H1 (cell line): ENCODE measurements at regions not wholly inside any gene's neighbourhood (a gene's known extent, or its start where the extent isn't known, plus 50 kb on each side); places are given as distances from the start of the nearest gene placed in this dataset.

ENCODE experiments used
- CTCF ChIA-PET: fragments of 300-600 bp; sonication (Branson Sonifier 250); formaldehyde crosslinking; loops from one replicate; lab custom pipeline; 2021; ENCODE audit not compliant: partially characterized antibody; lab: Charles Lee
- POLR2A ChIA-PET: fragments of 300-600 bp; sonication (Branson Sonifier 250); formaldehyde crosslinking; loops from one replicate; lab custom pipeline; 2021; ENCODE audit warnings: inconsistent platforms; ENCODE audit not compliant: partially characterized antibody; lab: Charles Lee
- DNase-seq, 2 experiments: peaks; one replicate each; pipeline versions ENCODE4 v3.0.0 to v3.0.0-alpha.2; 2010 to 2022; ENCODE audit warnings: low spot score in 2 of 2, low read depth in 1 of 2, mixed read lengths in 1 of 2
- FAIRE-seq: peaks from 2 replicates; lab custom pipeline; 2011; peaks lifted over from hg19 to GRCh38; lab: Jason Lieb, UNC
- H2AFZ ChIP-seq: 2 replicates; pipeline ENCODE4 v1.8.1; 2012; ENCODE audit warnings: low read length, inconsistent platforms
- H2AK5ac ChIP-seq: 2 replicates; pipeline ENCODE4 v1.6.1; 2013; ENCODE audit warnings: low read depth, low read length
- H2BK120ac ChIP-seq: replicated peaks from 2 replicates; pipeline ENCODE3; 2013; ENCODE audit warnings: low read depth, low read length, inconsistent platforms
- H2BK12ac ChIP-seq: 2 replicates; pipeline ENCODE4 v1.6.1; 2013; ENCODE audit warnings: low read depth, low read length
- H2BK15ac ChIP-seq: 2 replicates; pipeline ENCODE4 v1.6.1; 2013; ENCODE audit warnings: low read length
- H2BK20ac ChIP-seq: 2 replicates; pipeline ENCODE4 v1.6.1; 2013; ENCODE audit warnings: low read length
- H2BK5ac ChIP-seq: 2 replicates; pipeline ENCODE4 v1.6.1; 2013; ENCODE audit warnings: low read depth, low read length
- H3K14ac ChIP-seq: 2 replicates; pipeline ENCODE4 v1.6.1; 2013; ENCODE audit warnings: inconsistent platforms; ENCODE audit not compliant: insufficient read length
- H3K18ac ChIP-seq: 2 replicates; pipeline ENCODE4 v1.6.1; 2013; ENCODE audit warnings: low read length; ENCODE audit errors: extremely low read depth
- H3K23ac ChIP-seq: 2 replicates; pipeline ENCODE4 v1.6.1; 2013; ENCODE audit warnings: inconsistent platforms; ENCODE audit not compliant: insufficient read length
- H3K23me2 ChIP-seq: 2 replicates; pipeline ENCODE4 v1.6.1; 2013; ENCODE audit warnings: low read depth, low read length
- H3K27ac ChIP-seq: 2 replicates; pipeline ENCODE4 v1.6.1; 2011; ENCODE audit warnings: low read depth, low read length, inconsistent platforms
- H3K27me3 ChIP-seq, 4 experiments: replicated peaks in 1 of 4; 1 replicate in 1 of 4; 2 replicates in 3 of 4; pipeline versions ENCODE4 v1.6.1 to v1.8.1; 2011 to 2013; ENCODE audit warnings: low read length in 3 of 4, mild to moderate bottlenecking in 3 of 4, inconsistent platforms in 2 of 4, mixed read lengths in 2 of 4, moderate library complexity in 1 of 4; ENCODE audit not compliant: control insufficient read depth in 3 of 4, insufficient read depth in 3 of 4; ENCODE audit errors: extremely low read depth in 1 of 4
- H3K36me3 ChIP-seq, 4 experiments: 2 replicates each; pipeline versions ENCODE4 v1.6.1 to v1.8.1; 2011 to 2013; ENCODE audit warnings: mild to moderate bottlenecking in 4 of 4, low read length in 3 of 4, moderate library complexity in 2 of 4, control low read depth in 1 of 4, inconsistent platforms in 1 of 4; ENCODE audit not compliant: insufficient read depth in 4 of 4, control insufficient read depth in 2 of 4
- H3K4ac ChIP-seq: replicated peaks from 2 replicates; pipeline ENCODE3; 2013; ENCODE audit warnings: low read length, low read depth, mixed read lengths, inconsistent platforms; ENCODE audit not compliant: insufficient read length
- H3K4me1 ChIP-seq, 4 experiments: replicated peaks in 1 of 4; 1 replicate in 1 of 4; 2 replicates in 3 of 4; pipeline versions ENCODE4 v1.6.1 to v1.8.1; 2011 to 2013; ENCODE audit warnings: low read length in 3 of 4, inconsistent platforms in 2 of 4, mixed read lengths in 1 of 4; ENCODE audit not compliant: insufficient read depth in 4 of 4, control insufficient read depth in 3 of 4
- H3K4me2 ChIP-seq, 2 experiments: 2 replicates each; pipeline versions ENCODE4 v1.6.1 to v1.8.1; 2011 to 2013; ENCODE audit warnings: low read depth in 2 of 2, low read length in 2 of 2, control low read depth in 1 of 2, inconsistent platforms in 1 of 2, mild to moderate bottlenecking in 1 of 2; ENCODE audit not compliant: insufficient read depth in 1 of 2
- H3K4me3 ChIP-seq, 4 experiments: fragments of 200-600, 300-600 bp in 1 of 4; sonication (generic), shearing (Covaris generic), sonication (Bioruptor Twin) in 1 of 4; 2 replicates each; pipeline versions ENCODE4 v1.5.1 to v1.8.1; 2011 to 2016; ENCODE audit warnings: low read length in 4 of 4, low read depth in 3 of 4, control low read depth in 2 of 4, inconsistent platforms in 2 of 4, mild to moderate bottlenecking in 2 of 4, mixed read lengths in 1 of 4, moderate library complexity in 1 of 4; ENCODE audit not compliant: insufficient read depth in 2 of 4; ENCODE audit errors: extremely low read depth in 1 of 4
- H3K56ac ChIP-seq: replicated peaks from 2 replicates; pipeline ENCODE3; 2013; ENCODE audit warnings: low read depth, mild to moderate bottlenecking, mixed read lengths, low read length, inconsistent platforms; ENCODE audit not compliant: insufficient read length
- H3K79me1 ChIP-seq: 2 replicates; pipeline ENCODE4 v1.6.1; 2013; ENCODE audit warnings: low read depth, low read length, control low read depth
- H3K79me2 ChIP-seq, 2 experiments: 2 replicates each; pipeline versions ENCODE4 v1.6.1 to v1.8.1; 2012 to 2013; ENCODE audit warnings: low read length in 2 of 2, mild to moderate bottlenecking in 2 of 2, inconsistent platforms in 1 of 2; ENCODE audit not compliant: insufficient read depth in 2 of 2, control insufficient read depth in 1 of 2
- H3K9ac ChIP-seq, 4 experiments: replicated peaks in 1 of 4; 1 replicate in 1 of 4; 2 replicates in 3 of 4; pipeline versions ENCODE4 v1.6.1 to v1.8.1; 2011 to 2013; ENCODE audit warnings: low read depth in 3 of 4, low read length in 3 of 4, control low read depth in 2 of 4, mild to moderate bottlenecking in 2 of 4, moderate library complexity in 2 of 4, inconsistent platforms in 1 of 4; ENCODE audit errors: extremely low read depth in 1 of 4
- H3K9me3 ChIP-seq, 2 experiments: 2 replicates each; pipeline versions ENCODE4 v1.6.1 to v1.8.1; 2012 to 2013; ENCODE audit warnings: mild to moderate bottlenecking in 2 of 2, moderate library complexity in 2 of 2, control low read depth in 1 of 2, inconsistent platforms in 1 of 2, low read depth in 1 of 2, low read length in 1 of 2, mixed read lengths in 1 of 2; ENCODE audit not compliant: insufficient read depth in 2 of 2
- H4K20me1 ChIP-seq, 2 experiments: replicated peaks in 1 of 2; 2 replicates each; pipeline versions ENCODE3 to v1.8.1; 2011 to 2013; ENCODE audit warnings: inconsistent platforms in 2 of 2, low read length in 2 of 2, mild to moderate bottlenecking in 1 of 2; ENCODE audit not compliant: insufficient read depth in 2 of 2, control insufficient read depth in 1 of 2
- H4K5ac ChIP-seq: 2 replicates; pipeline ENCODE4 v1.6.1; 2013; ENCODE audit warnings: low read length, low read depth, mixed read lengths, inconsistent platforms; ENCODE audit not compliant: insufficient read length
- H4K8ac ChIP-seq: 2 replicates; pipeline ENCODE4 v1.8.0; 2013; ENCODE audit warnings: mild to moderate bottlenecking, moderate library complexity, low read length, inconsistent platforms; ENCODE audit not compliant: insufficient read depth; ENCODE audit errors: extremely low read depth
- H4K91ac ChIP-seq: replicated peaks from 2 replicates; pipeline ENCODE3; 2013; ENCODE audit warnings: low read length, mixed read lengths, inconsistent platforms; ENCODE audit not compliant: insufficient read length
- BRCA1 ChIP-seq: IDR thresholded peaks from 2 replicates; pipeline ENCODE4 v1.6.1; 2012; ENCODE audit warnings: low read depth, low read length, improper control_type of control experiment
- CHD1 ChIP-seq: IDR thresholded peaks from 2 replicates; pipeline ENCODE4 v1.6.1; 2012; ENCODE audit warnings: low read depth, low read length, improper control_type of control experiment
- RBBP5 ChIP-seq: IDR thresholded peaks from 2 replicates; pipeline ENCODE4 v1.7.1; 2012; ENCODE audit warnings: low read depth, mild to moderate bottlenecking, inconsistent platforms, low read length, moderate library complexity, borderline replicate concordance
- TCF12 ChIP-seq: IDR thresholded peaks from 2 replicates; pipeline ENCODE4 v1.6.1; 2011; ENCODE audit warnings: low read depth, mild to moderate bottlenecking, low read length
- WGBS, 2 experiments: shearing (Covaris generic) in 1 of 2; methylation state at CpG; one replicate each; pipeline versions ENCODE4 v1.1.6 to v1.1.7; 2013 to 2015; ENCODE audit warnings: low lambda C conversion rate in 2 of 2, mixed read lengths in 2 of 2, inconsistent platforms in 1 of 2, low coverage in 1 of 2, missing lambda C conversion rate in 1 of 2; ENCODE audit not compliant: insufficient replicate concordance in 2 of 2, insufficient coverage in 1 of 2, insufficient read length in 1 of 2; ENCODE audit errors: extremely low coverage in 1 of 2, missing lambda C conversion rate in 1 of 2; 5-methylcytosine and 5-hydroxymethylcytosine counted together
- TF ChIP-seq, protein P1 (sequence below), 3 experiments: IDR thresholded peaks; 1 replicate in 2 of 3; 2 replicates in 1 of 3; pipeline versions ENCODE4 v1.5.1 to v1.6.1; 2011; ENCODE audit warnings: low read length in 3 of 3, mild to moderate bottlenecking in 3 of 3, inconsistent platforms in 2 of 3, low read depth in 1 of 3, moderate library complexity in 1 of 3; ENCODE audit not compliant: insufficient read depth in 1 of 3; ENCODE audit errors: control extremely low read depth in 1 of 3

DNA sequence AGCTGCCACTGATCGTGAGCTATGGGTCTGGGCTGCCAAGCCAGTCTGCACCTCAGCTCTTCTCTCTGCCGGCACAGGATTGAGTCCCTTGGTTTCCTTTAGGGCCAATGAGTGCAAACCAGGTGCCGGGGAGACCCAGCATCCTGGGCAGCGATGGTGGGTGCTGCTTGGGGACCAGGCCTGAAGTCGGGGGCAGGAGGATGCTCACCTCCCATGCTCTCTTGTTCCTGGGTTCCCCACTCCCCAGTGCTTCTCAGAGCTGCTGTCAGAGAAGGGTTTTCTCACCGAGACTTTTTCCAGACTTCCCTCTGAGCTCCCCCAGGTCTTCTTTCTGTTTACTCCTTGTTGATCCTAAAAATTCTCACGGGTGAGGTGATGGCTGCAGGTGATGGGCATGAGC is 61.2 kb downstream of the IRX1 start:
- H3K27me3 ChIP-seq, result no peaks in the 10 kb centered on the region
- H3K4me3 ChIP-seq, result no peak overlapping the region
- no peak overlapping the region for H3K23ac ChIP-seq
- H3K36me3 ChIP-seq, result no peaks in the 10 kb centered on the region
- H2BK5ac ChIP-seq, result no peak overlapping the region
- no peak overlapping the region for H4K8ac ChIP-seq
- no peaks in the 10 kb centered on the region for H3K79me1 ChIP-seq
- H3K56ac ChIP-seq, result no peak overlapping the region
- FAIRE-seq (no peak), DNase-seq (no peak)
- no peaks in the 10 kb centered on the region for H3K9me3 ChIP-seq
- no peak overlapping the region for H3K4me2 ChIP-seq
- H2BK15ac ChIP-seq, result no peak overlapping the region
- TF ChIP-seq CHD1, result no peak
- TF ChIP-seq, protein P1, sequence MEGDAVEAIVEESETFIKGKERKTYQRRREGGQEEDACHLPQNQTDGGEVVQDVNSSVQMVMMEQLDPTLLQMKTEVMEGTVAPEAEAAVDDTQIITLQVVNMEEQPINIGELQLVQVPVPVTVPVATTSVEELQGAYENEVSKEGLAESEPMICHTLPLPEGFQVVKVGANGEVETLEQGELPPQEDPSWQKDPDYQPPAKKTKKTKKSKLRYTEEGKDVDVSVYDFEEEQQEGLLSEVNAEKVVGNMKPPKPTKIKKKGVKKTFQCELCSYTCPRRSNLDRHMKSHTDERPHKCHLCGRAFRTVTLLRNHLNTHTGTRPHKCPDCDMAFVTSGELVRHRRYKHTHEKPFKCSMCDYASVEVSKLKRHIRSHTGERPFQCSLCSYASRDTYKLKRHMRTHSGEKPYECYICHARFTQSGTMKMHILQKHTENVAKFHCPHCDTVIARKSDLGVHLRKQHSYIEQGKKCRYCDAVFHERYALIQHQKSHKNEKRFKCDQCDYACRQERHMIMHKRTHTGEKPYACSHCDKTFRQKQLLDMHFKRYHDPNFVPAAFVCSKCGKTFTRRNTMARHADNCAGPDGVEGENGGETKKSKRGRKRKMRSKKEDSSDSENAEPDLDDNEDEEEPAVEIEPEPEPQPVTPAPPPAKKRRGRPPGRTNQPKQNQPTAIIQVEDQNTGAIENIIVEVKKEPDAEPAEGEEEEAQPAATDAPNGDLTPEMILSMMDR (IDR thresholded peaks at IDR 0.05; ENCODE audit: control extremely low read depth in 1 of 3, insufficient read depth in 1 of 3, low read depth in 1 of 3, low read length in 3 of 3), result no peak
- no peak for TF ChIP-seq BRCA1
- TF ChIP-seq RBBP5, result no peak
- no peak for TF ChIP-seq TCF12
- no peak overlapping the region for H3K27ac ChIP-seq
- H4K20me1 ChIP-seq, result peaks cover 0 to 1% of the 10 kb centered on the region in 2 experiments
- H2BK120ac ChIP-seq, result no peak overlapping the region
- no peak overlapping the region for H2AK5ac ChIP-seq
- H3K18ac ChIP-seq, result no peak overlapping the region
- WGBS, 2 experiments, result 87% methylated on average over 7 of the region's 7 CpGs; no CpG with 5 or more reads in 1 of the 2 experiments
- H3K14ac ChIP-seq, result no peak overlapping the region
- no peak overlapping the region for H2BK12ac ChIP-seq
- no peak overlapping the region for H3K9ac ChIP-seq
- no peaks in the 10 kb centered on the region for H3K4me1 ChIP-seq
- ChIA-PET CTCF (interaction anchor here (1.0 to 1.2 kb wide), 2 partner anchors 8 to 401 kb away, joined by 3 read pairs; no protein-coding TSS in a partner anchor), POLR2A (no interaction called here)
- H3K4ac ChIP-seq, result no peak overlapping the region
- no peaks in the 10 kb centered on the region for H3K79me2 ChIP-seq
- no peak overlapping the region for H4K5ac ChIP-seq
- H4K91ac ChIP-seq, result no peak overlapping the region
- no peaks in the 10 kb centered on the region for H3K23me2 ChIP-seq
- no peak overlapping the region for H2BK20ac ChIP-seq
- no peak overlapping the region for H2AFZ ChIP-seq
